ENCODE measurements at regions not wholly inside any gene's neighbourhood (a gene's known extent, or its start where the extent isn't known, plus 50 kb on each side); places are given as distances from the start of the nearest gene placed in this dataset.

GRCh38 chr10:110376767-110377160 is 72.0 kb upstream of the SMNDC1 start:
- H3K4me3 Mint-ChIP-seq (ENCODE audit: low read depth, unreplicated experiment) = no peak overlapping the region
- no peak for DNase-seq
- H3K36me3 Mint-ChIP-seq (ENCODE audit: insufficient read depth, unreplicated experiment) = peaks cover 10% of the 10 kb centered on the region
- CTCF ChIA-PET = interaction anchor here (0.5 kb wide), 1 partner anchor 230 kb away, joined by 3 read pairs; no protein-coding TSS in a partner anchor
- H3K27ac Mint-ChIP-seq (ENCODE audit: unreplicated experiment) = peak overlapping the region; percentile 4
- H3K27me3 Mint-ChIP-seq (ENCODE audit: unreplicated experiment) = no peaks in the 10 kb centered on the region
- H3K9me3 Mint-ChIP-seq (ENCODE audit: low read depth, unreplicated experiment) = no peaks in the 10 kb centered on the region
- no TSS peak for BruUV-seq (replicated peaks)
- TF ChIP-seq CTCF (IDR thresholded peaks at IDR 0.05; ENCODE audit: unreplicated experiment) = no peak
- H3K4me1 Mint-ChIP-seq (ENCODE audit: low read depth, unreplicated experiment) = peaks cover 11% of the 10 kb centered on the region
- intact Hi-C loops (cut with micrococcal nuclease; ENCODE audit: unreplicated experiment) = no loop called here

GRCh38 chr10:110378006-110378405 is 73.3 kb upstream of the SMNDC1 start:
- TF ChIP-seq CTCF (IDR thresholded peaks at IDR 0.05; ENCODE audit: unreplicated experiment) = no peak
- DNase-seq = no peak
- H3K4me1 Mint-ChIP-seq (ENCODE audit: low read depth, unreplicated experiment) = peaks cover 1% of the 10 kb centered on the region
- no peaks in the 10 kb centered on the region for H3K27me3 Mint-ChIP-seq (ENCODE audit: unreplicated experiment)
- H3K36me3 Mint-ChIP-seq (ENCODE audit: insufficient read depth, unreplicated experiment) = peaks cover 10% of the 10 kb centered on the region
- no peak overlapping the region for H3K27ac Mint-ChIP-seq (ENCODE audit: unreplicated experiment)
- H3K9me3 Mint-ChIP-seq (ENCODE audit: low read depth, unreplicated experiment) = no peaks in the 10 kb centered on the region
- H3K4me3 Mint-ChIP-seq (ENCODE audit: low read depth, unreplicated experiment) = no peak overlapping the region
- CTCF ChIA-PET = no interaction called here
- intact Hi-C loops (cut with micrococcal nuclease; ENCODE audit: unreplicated experiment) = no loop called here
- BruUV-seq (replicated peaks) = no TSS peak

GRCh38 chr10:110378533-110379108 is 73.9 kb upstream of the SMNDC1 start:
- Mint-ChIP-seq H3K27me3 (ENCODE audit: unreplicated experiment) (no peaks in the 10 kb centered on the region), H3K27ac (ENCODE audit: unreplicated experiment) (no peak overlapping the region), H3K36me3 (ENCODE audit: insufficient read depth, unreplicated experiment) (peaks cover 10% of the 10 kb centered on the region), H3K9me3 (ENCODE audit: low read depth, unreplicated experiment) (no peaks in the 10 kb centered on the region), H3K4me3 (ENCODE audit: low read depth, unreplicated experiment) (no peak overlapping the region), H3K4me1 (ENCODE audit: low read depth, unreplicated experiment) (no peaks in the 10 kb centered on the region)
- no peak for TF ChIP-seq CTCF (IDR thresholded peaks at IDR 0.05; ENCODE audit: unreplicated experiment)
- intact Hi-C loops (cut with micrococcal nuclease; ENCODE audit: unreplicated experiment) = no loop called here
- no peak for DNase-seq
- CTCF ChIA-PET = no interaction called here
- no TSS peak for BruUV-seq (replicated peaks)

GRCh38 chr10:110379831-110380230 is 75.1 kb upstream of the SMNDC1 start:
- Mint-ChIP-seq H3K36me3 (ENCODE audit: insufficient read depth, unreplicated experiment) (peaks cover 10% of the 10 kb centered on the region), H3K9me3 (ENCODE audit: low read depth, unreplicated experiment) (no peaks in the 10 kb centered on the region), H3K4me3 (ENCODE audit: low read depth, unreplicated experiment) (no peak overlapping the region), H3K27me3 (ENCODE audit: unreplicated experiment) (no peaks in the 10 kb centered on the region), H3K4me1 (ENCODE audit: low read depth, unreplicated experiment) (no peaks in the 10 kb centered on the region), H3K27ac (ENCODE audit: unreplicated experiment) (no peak overlapping the region)
- BruUV-seq (replicated peaks) = no TSS peak
- intact Hi-C loops (cut with micrococcal nuclease; ENCODE audit: unreplicated experiment) = no loop called here
- no peak for TF ChIP-seq CTCF (IDR thresholded peaks at IDR 0.05; ENCODE audit: unreplicated experiment)
- CTCF ChIA-PET = no interaction called here
- DNase-seq = no peak
